CD4-positive, alpha-beta memory T cell (primary cell): ENCODE measurements at regions not wholly inside any gene's neighbourhood (a gene's known extent, or its start where the extent isn't known, plus 50 kb on each side); places are given as distances from the start of the nearest gene placed in this dataset.

Experiments
- CTCF ChIA-PET: fragments of 350-600 bp; sonication (Branson Sonifier 250); formaldehyde crosslinking; loops from one replicate; lab custom pipeline; 2021; ENCODE audit warnings: inconsistent platforms; ENCODE audit not compliant: partially characterized antibody; lab: Charles Lee
- POLR2A ChIA-PET: fragments of 350-600 bp; sonication (Branson Sonifier 250); formaldehyde crosslinking; loops from one replicate; lab custom pipeline; 2021; ENCODE audit not compliant: partially characterized antibody; lab: Charles Lee
- DNase-seq, 5 donors: peaks; one replicate each; pipeline versions ENCODE4 v3.0.0 to v3.0.0-alpha.2; 2020 to 2022; ENCODE audit warnings: mixed read lengths in 1 of 5
- H3K27ac ChIP-seq: one replicate; pipeline ENCODE4 v1.7.0; 2013; ENCODE audit warnings: low read depth, low read length
- H3K27me3 ChIP-seq: 2 replicates; pipeline ENCODE4 v1.7.0; 2013; ENCODE audit warnings: mild to moderate bottlenecking, low read length, moderate library complexity; ENCODE audit not compliant: insufficient read depth
- H3K36me3 ChIP-seq: 2 replicates; pipeline ENCODE4 v1.7.0; 2013; ENCODE audit warnings: mild to moderate bottlenecking, low read length, moderate library complexity; ENCODE audit not compliant: insufficient read depth
- H3K4me1 ChIP-seq: 2 replicates; pipeline ENCODE4 v1.7.0; 2013; ENCODE audit warnings: mild to moderate bottlenecking, low read length, moderate library complexity; ENCODE audit not compliant: insufficient read depth
- H3K4me3 ChIP-seq, 2 donors: one replicate each; pipeline ENCODE4 v1.7.0; 2013; ENCODE audit warnings: low read length in 2 of 2, mild to moderate bottlenecking in 1 of 2
- H3K9me3 ChIP-seq, 2 donors: one replicate each; pipeline ENCODE4 v1.7.0; 2013; ENCODE audit warnings: low read length in 2 of 2, control low read depth in 1 of 2; ENCODE audit not compliant: control insufficient read depth in 1 of 2
- H3K27ac Mint-ChIP-seq, 7 donors: one replicate each; pipeline ENCODE4 v1.8.0; 2020 to 2021; ENCODE audit warnings: mixed read lengths in 7 of 7, mild to moderate bottlenecking in 6 of 7, inconsistent platforms in 3 of 7, moderate library complexity in 3 of 7
- H3K27me3 Mint-ChIP-seq, 2 donors: one replicate each; pipeline ENCODE4 v1.8.0; 2020 to 2021; ENCODE audit warnings: mixed read lengths in 2 of 2
- H3K36me3 Mint-ChIP-seq, 2 donors: one replicate each; pipeline ENCODE4 v1.8.0; 2020 to 2021; ENCODE audit warnings: mixed read lengths in 2 of 2, inconsistent platforms in 1 of 2, mild to moderate bottlenecking in 1 of 2
- H3K4me1 Mint-ChIP-seq, 4 donors: one replicate each; pipeline ENCODE4 v1.8.0; 2020 to 2021; ENCODE audit warnings: mixed read lengths in 4 of 4, mild to moderate bottlenecking in 1 of 4
- H3K4me3 Mint-ChIP-seq, 8 donors: one replicate each; pipeline ENCODE4 v1.8.0; 2020 to 2021; ENCODE audit warnings: mixed read lengths in 8 of 8, mild to moderate bottlenecking in 7 of 8, moderate library complexity in 6 of 8, inconsistent platforms in 3 of 8
- H3K9me3 Mint-ChIP-seq, 8 donors: one replicate each; pipeline ENCODE4 v1.8.0; 2020 to 2021; ENCODE audit warnings: mixed read lengths in 8 of 8, mild to moderate bottlenecking in 5 of 8, inconsistent platforms in 3 of 8, moderate library complexity in 1 of 8
- intact Hi-C: fragments of 100-400 bp; cut with micrococcal nuclease; formaldehyde crosslinking; loops from one replicate; pipeline ENCODE4 v1.15.1; 2023

DNA sequence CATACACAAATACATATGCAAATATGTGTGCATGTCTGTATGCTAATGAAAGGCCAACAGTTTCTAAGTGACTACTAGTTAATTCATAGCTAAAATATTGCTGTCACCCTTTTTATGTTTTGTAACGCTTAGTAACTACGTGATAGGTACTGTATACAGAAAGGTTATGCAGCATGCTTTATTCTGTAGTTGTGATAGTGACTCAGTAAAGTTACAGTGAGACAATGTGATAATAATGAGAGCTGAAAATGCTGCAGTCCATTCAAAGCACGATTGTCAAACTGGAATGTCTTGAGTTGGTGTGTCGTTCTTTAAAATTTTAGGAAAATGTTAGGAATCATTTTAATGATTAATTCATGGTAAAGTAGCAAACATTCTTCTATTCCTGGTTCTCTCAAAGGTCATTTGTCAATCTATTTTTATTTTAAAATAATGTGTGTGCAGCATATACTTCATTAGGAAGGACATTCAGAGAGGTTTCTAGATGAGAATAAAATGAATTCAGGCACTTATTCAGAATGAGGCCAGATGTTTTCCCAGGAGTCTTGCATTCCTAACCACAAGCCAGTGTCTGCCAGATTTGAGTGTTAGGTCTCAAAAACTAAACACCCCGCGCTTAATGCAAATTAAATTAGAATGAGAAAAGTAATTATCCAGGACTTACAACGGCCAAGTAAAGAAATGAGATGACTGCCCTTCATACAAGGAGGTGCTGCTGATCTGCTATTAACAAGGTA is 408.8 kb upstream of the FZD8 start:
- intact Hi-C loops: no loop called here
- Mint-ChIP-seq H3K4me1 (no peaks in the 10 kb centered on the region), H3K27me3 (no peaks in the 10 kb centered on the region), H3K9me3 (peaks cover 2 to 5% (median 3%) of the 10 kb centered on the region in 8 donors), H3K27ac (no peak overlapping the region), H3K36me3 (no peaks in the 10 kb centered on the region), H3K4me3 (no peak overlapping the region)
- no peaks in the 10 kb centered on the region for H3K9me3 ChIP-seq
- H3K4me1 ChIP-seq: no peaks in the 10 kb centered on the region
- no peak overlapping the region for H3K27ac ChIP-seq
- no peaks in the 10 kb centered on the region for H3K36me3 ChIP-seq
- H3K4me3 ChIP-seq: no peak overlapping the region
- no peak for DNase-seq
- ChIA-PET CTCF (no interaction called here), POLR2A (no interaction called here)
- H3K27me3 ChIP-seq: no peaks in the 10 kb centered on the region

DNA sequence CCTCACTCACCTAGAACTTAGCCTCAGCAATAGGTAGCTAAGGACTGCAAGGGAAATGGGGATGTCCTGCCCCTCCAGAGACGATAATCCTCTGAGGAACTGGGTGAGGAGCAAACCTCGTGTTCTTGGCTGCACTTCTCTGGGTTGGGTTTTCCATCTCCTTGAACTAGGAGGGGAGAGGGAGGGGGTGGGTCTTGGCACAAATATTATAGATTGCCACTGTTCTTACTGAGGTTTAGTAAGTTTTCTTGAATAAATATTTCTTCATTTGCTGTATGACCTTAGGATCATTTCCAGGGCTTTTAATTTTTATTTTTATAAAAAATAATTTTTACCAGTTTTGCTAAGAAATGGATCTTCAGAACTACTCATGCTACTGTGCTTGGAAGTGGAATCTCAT is 406.7 kb upstream of the FZD8 start:
- Mint-ChIP-seq H3K4me3 (no peak overlapping the region), H3K4me1 (no peaks in the 10 kb centered on the region), H3K27me3 (no peaks in the 10 kb centered on the region), H3K36me3 (no peaks in the 10 kb centered on the region), H3K27ac (no peak overlapping the region), H3K9me3 (peaks cover 0 to 3% (median 0%) of the 10 kb centered on the region in 8 donors)
- DNase-seq: no peak
- H3K4me3 ChIP-seq: no peak overlapping the region
- H3K4me1 ChIP-seq: no peaks in the 10 kb centered on the region
- intact Hi-C loops: no loop called here
- no peak overlapping the region for H3K27ac ChIP-seq
- H3K36me3 ChIP-seq: no peaks in the 10 kb centered on the region
- ChIA-PET POLR2A (no interaction called here), CTCF (no interaction called here)
- no peaks in the 10 kb centered on the region for H3K27me3 ChIP-seq
- H3K9me3 ChIP-seq: no peaks in the 10 kb centered on the region

DNA sequence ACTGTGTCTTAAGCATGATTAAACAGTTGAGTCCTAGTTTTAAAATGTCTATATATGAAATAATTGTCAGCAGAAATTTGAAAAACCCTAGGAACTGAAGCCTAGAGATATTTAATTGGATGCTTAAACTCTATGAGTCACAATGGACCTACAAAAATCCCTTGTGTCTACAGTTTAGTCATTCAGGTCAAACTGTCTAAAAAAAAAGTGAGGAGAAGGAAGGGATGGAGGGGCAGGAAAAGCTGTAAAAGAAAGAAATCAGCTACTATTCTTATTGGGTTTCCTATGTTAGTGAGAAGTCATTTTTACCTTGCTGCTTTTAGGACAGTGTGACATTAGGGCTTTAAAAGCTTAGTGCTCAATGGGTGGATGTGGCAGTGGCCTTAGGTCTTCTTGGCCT is 406.1 kb upstream of the FZD8 start:
- DNase-seq: no peak
- no peaks in the 10 kb centered on the region for H3K4me1 Mint-ChIP-seq
- H3K27me3 Mint-ChIP-seq: no peaks in the 10 kb centered on the region
- H3K9me3 ChIP-seq: no peaks in the 10 kb centered on the region
- H3K27me3 ChIP-seq: no peaks in the 10 kb centered on the region
- H3K36me3 Mint-ChIP-seq: no peaks in the 10 kb centered on the region
- no peaks in the 10 kb centered on the region for H3K4me1 ChIP-seq
- H3K9me3 Mint-ChIP-seq: peaks cover 0 to 4% (median under 1%) of the 10 kb centered on the region in 8 donors
- ChIA-PET POLR2A (no interaction called here), CTCF (no interaction called here)
- H3K36me3 ChIP-seq: no peaks in the 10 kb centered on the region
- no peak overlapping the region for H3K4me3 Mint-ChIP-seq
- no peak overlapping the region for H3K27ac ChIP-seq
- intact Hi-C loops: no loop called here
- no peak overlapping the region for H3K4me3 ChIP-seq
- no peak overlapping the region for H3K27ac Mint-ChIP-seq

DNA sequence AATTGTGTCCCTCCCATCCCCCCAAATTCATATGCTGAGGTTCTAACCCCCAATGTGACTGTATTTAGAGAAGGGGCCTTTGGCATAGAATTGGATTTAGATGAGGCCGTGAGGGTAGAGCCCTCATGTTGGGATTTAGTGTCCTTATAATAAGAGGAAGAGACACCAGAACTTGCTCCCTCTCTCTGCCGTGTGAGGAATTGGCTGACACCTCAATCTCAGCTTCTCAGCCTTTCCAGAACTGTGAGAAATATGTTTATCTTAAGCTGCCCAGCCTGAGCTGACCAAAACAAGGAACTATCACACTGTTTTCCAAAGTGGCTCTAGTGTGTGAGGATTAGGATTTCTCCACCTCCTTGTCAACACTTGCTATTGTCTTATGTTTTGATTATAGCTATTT is 400.0 kb upstream of the FZD8 start:
- H3K4me3 Mint-ChIP-seq: no peak overlapping the region
- Histone ChIP-seq H3K4me3 (no peak overlapping the region), H3K4me1 (no peaks in the 10 kb centered on the region), H3K9me3 (peaks cover 0 to 3% of the 10 kb centered on the region in 2 donors), H3K27ac (no peak overlapping the region), H3K36me3 (no peaks in the 10 kb centered on the region), H3K27me3 (no peaks in the 10 kb centered on the region)
- H3K27me3 Mint-ChIP-seq: no peaks in the 10 kb centered on the region
- no peak for DNase-seq
- CTCF ChIA-PET: no interaction called here
- no peaks in the 10 kb centered on the region for H3K4me1 Mint-ChIP-seq
- H3K9me3 Mint-ChIP-seq: peaks cover 0 to 4% (median 0%) of the 10 kb centered on the region in 8 donors
- H3K27ac Mint-ChIP-seq: no peak overlapping the region
- POLR2A ChIA-PET: no interaction called here
- intact Hi-C loops: no loop called here
- no peaks in the 10 kb centered on the region for H3K36me3 Mint-ChIP-seq

DNA sequence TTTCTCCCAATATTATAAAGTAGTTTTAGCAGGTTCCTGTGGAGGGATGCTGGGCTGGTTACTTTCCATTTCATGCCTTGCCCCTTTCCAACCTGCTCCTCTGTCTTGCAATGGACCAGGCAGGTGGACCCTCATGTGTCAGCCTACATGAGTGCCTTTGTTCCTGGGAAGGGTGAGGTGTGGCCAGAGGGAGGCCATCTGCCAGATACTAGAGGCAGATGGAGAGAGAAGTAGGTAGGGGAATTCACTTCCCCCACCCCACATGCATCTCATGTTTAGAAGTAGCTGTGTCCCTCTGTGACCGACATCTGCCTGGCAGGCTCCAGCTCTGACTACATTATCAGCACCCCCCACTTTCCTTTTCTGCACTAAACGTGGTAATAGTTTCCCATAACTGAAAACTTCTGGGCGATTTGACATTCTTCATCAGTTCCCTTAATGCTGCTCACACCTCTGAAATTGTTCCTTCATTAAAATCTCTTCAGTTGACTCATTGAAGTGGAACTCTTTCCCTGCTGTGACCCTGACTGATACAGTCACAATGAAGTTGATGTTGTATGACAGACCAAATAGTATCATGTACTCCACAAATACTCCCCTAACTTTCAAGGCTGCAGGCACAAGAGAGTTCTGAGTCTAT is 396.3 kb upstream of the FZD8 start:
- H3K27ac Mint-ChIP-seq: no peak overlapping the region
- H3K27me3 Mint-ChIP-seq: no peaks in the 10 kb centered on the region
- no peaks in the 10 kb centered on the region for H3K27me3 ChIP-seq
- H3K36me3 Mint-ChIP-seq: no peaks in the 10 kb centered on the region
- no peak overlapping the region for H3K4me3 Mint-ChIP-seq
- no peak overlapping the region for H3K4me3 ChIP-seq
- no peak for DNase-seq
- CTCF ChIA-PET: no interaction called here
- intact Hi-C loops: no loop called here
- H3K9me3 ChIP-seq: peaks cover 0 to 3% of the 10 kb centered on the region in 2 donors
- no peak overlapping the region for H3K27ac ChIP-seq
- no peaks in the 10 kb centered on the region for H3K4me1 Mint-ChIP-seq
- H3K36me3 ChIP-seq: no peaks in the 10 kb centered on the region
- POLR2A ChIA-PET: no interaction called here
- H3K4me1 ChIP-seq: no peaks in the 10 kb centered on the region
- peaks cover 0 to 4% (median under 1%) of the 10 kb centered on the region in 8 donors for H3K9me3 Mint-ChIP-seq

- H3K27ac Mint-ChIP-seq: no peak overlapping the region
- no peaks in the 10 kb centered on the region for H3K4me1 Mint-ChIP-seq
- intact Hi-C loops: no loop called here
- no peak overlapping the region for H3K4me3 ChIP-seq
- ChIA-PET POLR2A (no interaction called here), CTCF (no interaction called here)
- no peaks in the 10 kb centered on the region for H3K27me3 Mint-ChIP-seq
- no peaks in the 10 kb centered on the region for H3K27me3 ChIP-seq
- H3K4me1 ChIP-seq: no peaks in the 10 kb centered on the region
- no peaks in the 10 kb centered on the region for H3K9me3 ChIP-seq
- DNase-seq: no peak
- H3K36me3 ChIP-seq: no peaks in the 10 kb centered on the region
- no peak overlapping the region for H3K27ac ChIP-seq
- no peak overlapping the region for H3K4me3 Mint-ChIP-seq
- no peaks in the 10 kb centered on the region for H3K36me3 Mint-ChIP-seq
- H3K9me3 Mint-ChIP-seq: peaks cover 0 to 4% (median 0%) of the 10 kb centered on the region in 8 donors
Observed at GRCh38 chr10:36036137-36036536, 394.0 kb upstream of the FZD8 start.

- H3K4me1 ChIP-seq: no peaks in the 10 kb centered on the region
- no peaks in the 10 kb centered on the region for H3K4me1 Mint-ChIP-seq
- CTCF ChIA-PET: no interaction called here
- DNase-seq: no peak
- no peaks in the 10 kb centered on the region for H3K27me3 ChIP-seq
- H3K4me3 Mint-ChIP-seq: no peak overlapping the region
- intact Hi-C loops: no loop called here
- peaks cover 0 to 4% (median 0%) of the 10 kb centered on the region in 8 donors for H3K9me3 Mint-ChIP-seq
- H3K36me3 ChIP-seq: no peaks in the 10 kb centered on the region
- no peaks in the 10 kb centered on the region for H3K36me3 Mint-ChIP-seq
- H3K27me3 Mint-ChIP-seq: no peaks in the 10 kb centered on the region
- no peak overlapping the region for H3K4me3 ChIP-seq
- POLR2A ChIA-PET: no interaction called here
- no peaks in the 10 kb centered on the region for H3K9me3 ChIP-seq
- H3K27ac ChIP-seq: no peak overlapping the region
- no peak overlapping the region for H3K27ac Mint-ChIP-seq
Observed at GRCh38 chr10:36033808-36034207, 391.7 kb upstream of the FZD8 start.
